ENCODE measurements at regions not wholly inside any gene's neighbourhood (a gene's known extent, or its start where the extent isn't known, plus 50 kb on each side); places are given as distances from the start of the nearest gene placed in this dataset.
"Not testable (repeated sequence)": the region's sequence is repeated elsewhere in the genome, so short reads cannot be mapped to it uniquely, and the experiment has no call there.

GRCh38 chr3:74825404-74825803 lies 210.9 kb upstream of the CNTN3 start:
- H3K27me3 Mint-ChIP-seq; ATAC-seq; POLR2A ChIA-PET; H3K27ac Mint-ChIP-seq; H3K4me3 Mint-ChIP-seq; CTCF ChIA-PET; H3K4me1 Mint-ChIP-seq; H3K36me3 Mint-ChIP-seq (ENCODE audit: low read depth); intact Hi-C loops (cut with DNase I, micrococcal nuclease); DNase-seq: not testable (repeated sequence)
- H3K9me3 Mint-ChIP-seq (ENCODE audit: low read depth), result peaks cover 19% of the 10 kb centered on the region

- H3K4me3 Mint-ChIP-seq, result no peak overlapping the region
- H3K36me3 Mint-ChIP-seq (ENCODE audit: low read depth), result no peaks in the 10 kb centered on the region
- no peak for DNase-seq
- CTCF ChIA-PET, result no interaction called here
- no peaks in the 10 kb centered on the region for H3K4me1 Mint-ChIP-seq
- intact Hi-C loops (cut with DNase I, micrococcal nuclease), result no loop called here
- no peak overlapping the region for H3K27ac Mint-ChIP-seq
- no peaks in the 10 kb centered on the region for H3K27me3 Mint-ChIP-seq
- ATAC-seq, result no peak
- H3K9me3 Mint-ChIP-seq (ENCODE audit: low read depth), result peaks cover 22% of the 10 kb centered on the region
- POLR2A ChIA-PET, result interaction anchor here (0.6 kb wide), 1 partner anchor 1390 kb away, joined by 3 read pairs; no protein-coding TSS in a partner anchor
Observed at GRCh38 chr3:74824366-74824765, 209.9 kb upstream of the CNTN3 start.

- intact Hi-C loops (cut with DNase I, micrococcal nuclease), result no loop called here
- no peaks in the 10 kb centered on the region for H3K4me1 Mint-ChIP-seq
- H3K27ac Mint-ChIP-seq, result no peak overlapping the region
Observed at GRCh38 chr3:74814181-74814580, 199.7 kb upstream of the CNTN3 start.

GRCh38 chr3:74812756-74813155 lies 198.3 kb upstream of the CNTN3 start:
- POLR2A ChIA-PET, result no interaction called here
- intact Hi-C loops (cut with DNase I, micrococcal nuclease), result no loop called here
- Mint-ChIP-seq H3K4me3 (no peak overlapping the region), H3K36me3 (ENCODE audit: low read depth) (no peaks in the 10 kb centered on the region), H3K27ac (no peak overlapping the region), H3K4me1 (no peaks in the 10 kb centered on the region), H3K27me3 (no peaks in the 10 kb centered on the region), H3K9me3 (ENCODE audit: low read depth) (peaks cover 12% of the 10 kb centered on the region)
- CTCF ChIA-PET, result interaction anchor here (0.5 kb wide), 1 partner anchor 59 kb away, joined by 3 read pairs; no protein-coding TSS in a partner anchor
- ATAC-seq, result no peak
- DNase-seq, result no peak

More at GRCh38 chr3:74814181-74814580, 199.7 kb upstream of the CNTN3 start:
- no peak for DNase-seq
- Mint-ChIP-seq H3K36me3 (ENCODE audit: low read depth) (no peaks in the 10 kb centered on the region), H3K4me3 (no peak overlapping the region), H3K27me3 (no peaks in the 10 kb centered on the region), H3K9me3 (ENCODE audit: low read depth) (peaks cover 5% of the 10 kb centered on the region)
- ATAC-seq, result no peak
- POLR2A ChIA-PET, result no interaction called here
- CTCF ChIA-PET, result interaction anchor here (0.8 kb wide), 1 partner anchor 23 kb away, joined by 3 read pairs; no protein-coding TSS in a partner anchor

GRCh38 chr3:74808506-74809275 lies 194.2 kb upstream of the CNTN3 start:
- Mint-ChIP-seq H3K9me3 (ENCODE audit: low read depth) (peaks cover 16% of the 10 kb centered on the region), H3K4me3 (no peak overlapping the region), H3K36me3 (ENCODE audit: low read depth) (no peaks in the 10 kb centered on the region), H3K27me3 (no peaks in the 10 kb centered on the region), H3K27ac (no peak overlapping the region), H3K4me1 (no peaks in the 10 kb centered on the region)
- intact Hi-C loops (cut with DNase I, micrococcal nuclease), result no loop called here
- ATAC-seq, result no peak
- ChIA-PET POLR2A (no interaction called here), CTCF (no interaction called here)
- DNase-seq, result no peak

- Mint-ChIP-seq H3K4me3 (no peak overlapping the region), H3K4me1 (no peaks in the 10 kb centered on the region), H3K9me3 (ENCODE audit: low read depth) (peaks cover 10% of the 10 kb centered on the region), H3K27me3 (no peaks in the 10 kb centered on the region), H3K27ac (no peak overlapping the region), H3K36me3 (ENCODE audit: low read depth) (no peaks in the 10 kb centered on the region)
- ChIA-PET POLR2A (no interaction called here), CTCF (no interaction called here)
- ATAC-seq (no peak), DNase-seq (no peak)
- intact Hi-C loops (cut with DNase I, micrococcal nuclease), result no loop called here
Observed at GRCh38 chr3:74801924-74802323, 187.5 kb upstream of the CNTN3 start.

- POLR2A ChIA-PET, result no interaction called here
- DNase-seq, result no peak
- ATAC-seq, result peak; percentile 58
Observed at GRCh38 chr3:74789111-74789510, 174.7 kb upstream of the CNTN3 start.

GRCh38 chr3:74787011-74787410 lies 172.6 kb upstream of the CNTN3 start:
- peaks cover 7% of the 10 kb centered on the region for H3K9me3 Mint-ChIP-seq (ENCODE audit: low read depth)
- ChIA-PET CTCF (interaction anchor here (0.6 kb wide), 1 partner anchor 1828 kb away, joined by 4 read pairs; no protein-coding TSS in a partner anchor), POLR2A (no interaction called here)
- DNase-seq, result no peak
- H3K4me1 Mint-ChIP-seq, result no peaks in the 10 kb centered on the region
- no peak overlapping the region for H3K27ac Mint-ChIP-seq
- ATAC-seq, result no peak
- no peaks in the 10 kb centered on the region for H3K36me3 Mint-ChIP-seq (ENCODE audit: low read depth)
- no peak overlapping the region for H3K4me3 Mint-ChIP-seq
- H3K27me3 Mint-ChIP-seq, result no peaks in the 10 kb centered on the region
- intact Hi-C loops (cut with DNase I, micrococcal nuclease), result no loop called here

More at GRCh38 chr3:74789111-74789510, 174.7 kb upstream of the CNTN3 start:
- Mint-ChIP-seq H3K9me3 (ENCODE audit: low read depth) (peaks cover 6% of the 10 kb centered on the region), H3K4me3 (no peak overlapping the region), H3K27me3 (no peaks in the 10 kb centered on the region), H3K27ac (no peak overlapping the region), H3K36me3 (ENCODE audit: low read depth) (no peaks in the 10 kb centered on the region), H3K4me1 (no peaks in the 10 kb centered on the region)
- CTCF ChIA-PET, result no interaction called here
- intact Hi-C loops (cut with DNase I, micrococcal nuclease), result no loop called here

GRCh38 chr3:74771401-74771800 lies 156.9 kb upstream of the CNTN3 start:
- no peak for ATAC-seq
- ChIA-PET POLR2A (no interaction called here), CTCF (no interaction called here)
- Mint-ChIP-seq H3K36me3 (ENCODE audit: low read depth) (no peaks in the 10 kb centered on the region), H3K27me3 (no peaks in the 10 kb centered on the region), H3K27ac (no peak overlapping the region), H3K4me1 (no peaks in the 10 kb centered on the region), H3K9me3 (ENCODE audit: low read depth) (peaks cover 10% of the 10 kb centered on the region), H3K4me3 (no peak overlapping the region)
- DNase-seq, result no peak
- intact Hi-C loops (cut with DNase I, micrococcal nuclease), result no loop called here

- ChIA-PET CTCF (interaction anchor here (1.2 kb wide), 1 partner anchor 9 kb away, joined by 3 read pairs; no protein-coding TSS in a partner anchor), POLR2A (no interaction called here)
- H3K4me3 Mint-ChIP-seq, result no peak overlapping the region
- no peak overlapping the region for H3K27ac Mint-ChIP-seq
- intact Hi-C loops (cut with DNase I, micrococcal nuclease), result no loop called here
- H3K9me3 Mint-ChIP-seq (ENCODE audit: low read depth), result peaks cover 17% of the 10 kb centered on the region
- no peak for ATAC-seq
- H3K36me3 Mint-ChIP-seq (ENCODE audit: low read depth), result no peaks in the 10 kb centered on the region
- H3K4me1 Mint-ChIP-seq, result no peaks in the 10 kb centered on the region
- no peak for DNase-seq
- no peaks in the 10 kb centered on the region for H3K27me3 Mint-ChIP-seq
Observed at GRCh38 chr3:74768010-74768409, 153.6 kb upstream of the CNTN3 start.

- ATAC-seq (no peak), DNase-seq (no peak)
- intact Hi-C loops (cut with DNase I, micrococcal nuclease), result no loop called here
- no peak overlapping the region for H3K4me3 Mint-ChIP-seq
- no peak overlapping the region for H3K27ac Mint-ChIP-seq
- H3K36me3 Mint-ChIP-seq (ENCODE audit: low read depth), result no peaks in the 10 kb centered on the region
- ChIA-PET CTCF (no interaction called here), POLR2A (interaction anchor here (0.5 kb wide), 1 partner anchor 17 kb away, joined by 3 read pairs; no protein-coding TSS in a partner anchor)
- no peaks in the 10 kb centered on the region for H3K4me1 Mint-ChIP-seq
- H3K9me3 Mint-ChIP-seq (ENCODE audit: low read depth), result peaks cover 14% of the 10 kb centered on the region
- H3K27me3 Mint-ChIP-seq, result no peaks in the 10 kb centered on the region
Observed at GRCh38 chr3:74766405-74766804, 151.9 kb upstream of the CNTN3 start.

- no peak overlapping the region for H3K27ac Mint-ChIP-seq
- ChIA-PET CTCF (no interaction called here), POLR2A (no interaction called here)
- H3K4me3 Mint-ChIP-seq, result no peak overlapping the region
- peaks cover 13% of the 10 kb centered on the region for H3K9me3 Mint-ChIP-seq (ENCODE audit: low read depth)
- no peak for ATAC-seq
- no peaks in the 10 kb centered on the region for H3K27me3 Mint-ChIP-seq
- intact Hi-C loops (cut with DNase I, micrococcal nuclease), result loop anchor here in 1 of 2 experiments (1.0 kb wide), 1 partner anchor 8 kb away; no protein-coding TSS in a partner anchor
- no peaks in the 10 kb centered on the region for H3K36me3 Mint-ChIP-seq (ENCODE audit: low read depth)
- H3K4me1 Mint-ChIP-seq, result no peaks in the 10 kb centered on the region
- no peak for DNase-seq
Observed at GRCh38 chr3:74763830-74764229, 149.4 kb upstream of the CNTN3 start.
